GM23338 (cell line): ENCODE measurements at regions not wholly inside any gene's neighbourhood (a gene's known extent, or its start where the extent isn't known, plus 50 kb on each side); places are given as distances from the start of the nearest gene placed in this dataset.

ENCODE experiments used
- ATAC-seq: fragments of 200-7000 bp; cut with Tn5 transposase; 3 replicates; pipeline ENCODE4 v1.9.1; 2020
- DNase-seq: peaks from one replicate; pipeline ENCODE4 v3.0.0-alpha.2; 2015; ENCODE audit warnings: low spot score
- H2AFZ ChIP-seq: fragments of 200-600 bp; sonication (generic); 2 replicates; pipeline ENCODE4 v1.8.0; 2016; ENCODE audit warnings: antibody characterized with exemption, mild to moderate bottlenecking, moderate library complexity
- H3F3A ChIP-seq: fragments of 200-600 bp; sonication (generic); replicated peaks from 2 replicates; pipeline ENCODE4 v1.8.0; 2017; ENCODE audit warnings: antibody characterized with exemption, mixed run types, low read depth
- H3K27ac ChIP-seq: fragments of 200-600 bp; sonication (generic); 2 replicates; pipeline ENCODE4 v1.6.1; 2016; ENCODE audit warnings: low read depth
- H3K27me3 ChIP-seq: fragments of 200-600 bp; sonication (generic); 2 replicates; pipeline ENCODE4 v1.8.0; 2016; ENCODE audit warnings: mild to moderate bottlenecking, mixed run types, moderate library complexity; ENCODE audit not compliant: insufficient read depth
- H3K36me3 ChIP-seq: fragments of 200-600 bp; sonication (generic); 2 replicates; pipeline ENCODE4 v1.8.0; 2016; ENCODE audit warnings: mild to moderate bottlenecking; ENCODE audit not compliant: insufficient read depth
- H3K4me1 ChIP-seq: fragments of 200-600 bp; sonication (generic); 2 replicates; pipeline ENCODE4 v1.8.0; 2016; ENCODE audit warnings: mild to moderate bottlenecking, moderate library complexity; ENCODE audit not compliant: insufficient read depth
- H3K4me2 ChIP-seq: fragments of 200-600 bp; sonication (generic); 2 replicates; pipeline ENCODE4 v1.7.1; 2017; ENCODE audit warnings: mixed run types
- H3K4me3 ChIP-seq: fragments of 200-600 bp; sonication (generic); 2 replicates; pipeline ENCODE4 v1.6.1; 2016; ENCODE audit warnings: mixed run types
- H3K79me2 ChIP-seq: fragments of 200-600 bp; sonication (generic); replicated peaks from 2 replicates; pipeline ENCODE4 v1.8.0; 2017; ENCODE audit warnings: mild to moderate bottlenecking; ENCODE audit not compliant: insufficient read depth
- H3K9me2 ChIP-seq: fragments of 200-600 bp; sonication (generic); 2 replicates; pipeline ENCODE4 v1.8.0; 2017; ENCODE audit not compliant: insufficient read depth
- H4K20me1 ChIP-seq: fragments of 200-600 bp; sonication (generic); replicated peaks from 2 replicates; pipeline ENCODE4 v1.8.0; 2017; ENCODE audit warnings: mild to moderate bottlenecking; ENCODE audit not compliant: insufficient read depth
- H3K27ac Mint-ChIP-seq: 2 replicates; pipeline ENCODE4 v1.8.0; 2020; ENCODE audit warnings: inconsistent platforms, mild to moderate bottlenecking, moderate library complexity, mixed read lengths
- H3K27me3 Mint-ChIP-seq: 3 replicates; pipeline ENCODE4 v1.8.0; 2022; ENCODE audit warnings: low read depth, mild to moderate bottlenecking, moderate library complexity, mixed read lengths, inconsistent platforms; ENCODE audit not compliant: insufficient read depth, poor library complexity
- H3K36me3 Mint-ChIP-seq: 3 replicates; pipeline ENCODE4 v1.8.0; 2021; ENCODE audit warnings: low read depth, mild to moderate bottlenecking, inconsistent platforms, moderate library complexity, mixed read lengths
- H3K4me1 Mint-ChIP-seq: 3 replicates; pipeline ENCODE4 v1.8.0; 2020; ENCODE audit warnings: mild to moderate bottlenecking, inconsistent platforms, mixed read lengths
- H3K4me3 Mint-ChIP-seq: 3 replicates; pipeline ENCODE4 v1.8.0; 2021; ENCODE audit warnings: moderate library complexity, mild to moderate bottlenecking, inconsistent platforms, mixed read lengths
- H3K9me3 Mint-ChIP-seq: 3 replicates; pipeline ENCODE4 v1.8.0; 2020; ENCODE audit warnings: moderate library complexity, mild to moderate bottlenecking, inconsistent platforms, mixed read lengths
- CREB1 ChIP-seq: fragments of 250-450 bp; sonication (Bioruptor Pico); IDR thresholded peaks from 2 replicates; pipeline ENCODE4 v1.5.0; 2020; ENCODE audit warnings: low read depth, mild to moderate bottlenecking, moderate library complexity
- EZH2 ChIP-seq: fragments of 200-600 bp; sonication (generic); IDR thresholded peaks from one replicate; pipeline ENCODE4 v1.8.0; 2017; ENCODE audit warnings: antibody characterized with exemption, mild to moderate bottlenecking, low read depth; ENCODE audit not compliant: unreplicated experiment
- EZH2phosphoT487 ChIP-seq: fragments of 200-600 bp; sonication (generic); IDR thresholded peaks from one replicate; pipeline ENCODE4 v1.8.1; 2018; ENCODE audit warnings: antibody characterized with exemption; ENCODE audit not compliant: unreplicated experiment
- JUNB ChIP-seq: IDR thresholded peaks from one replicate; pipeline ENCODE4 v1.6.1; 2016; ENCODE audit warnings: antibody characterized with exemption; ENCODE audit not compliant: unreplicated experiment
- NANOG ChIP-seq: IDR thresholded peaks from 2 replicates; pipeline ENCODE4 v1.6.1; 2016; ENCODE audit warnings: antibody characterized with exemption, borderline replicate concordance
- POLR2AphosphoS5 ChIP-seq: IDR thresholded peaks from 2 replicates; pipeline ENCODE4 v1.6.1; 2016; ENCODE audit warnings: antibody characterized with exemption, low read depth
- STAT1 ChIP-seq: IDR thresholded peaks from one replicate; pipeline ENCODE4 v1.6.1; 2016; ENCODE audit warnings: antibody characterized with exemption; ENCODE audit not compliant: unreplicated experiment
- ZNF114 ChIP-seq: fragments of 250-450 bp; sonication (Bioruptor Pico); IDR thresholded peaks from 2 replicates; pipeline ENCODE4 v1.5.0; 2020; ENCODE audit warnings: mild to moderate bottlenecking, moderate library complexity
- ZNF331 ChIP-seq: fragments of 250-450 bp; sonication (Bioruptor Pico); IDR thresholded peaks from 2 replicates; pipeline ENCODE4 v1.5.0; 2020; ENCODE audit warnings: low read depth, mild to moderate bottlenecking, moderate library complexity
- TF ChIP-seq, protein P1 (sequence below): IDR thresholded peaks from 2 replicates; pipeline ENCODE4 v1.6.1; 2016; ENCODE audit warnings: antibody characterized with exemption
- TF ChIP-seq, protein P2 (sequence below): fragments of 250-450 bp; sonication (Bioruptor Pico); IDR thresholded peaks from 2 replicates; pipeline ENCODE4 v1.5.0; 2020; ENCODE audit warnings: mild to moderate bottlenecking, moderate library complexity
- TF ChIP-seq, protein P3 (sequence below), 2 experiments: fragments of 200-600 bp in 1 of 2; sonication (generic) in 1 of 2; conservative IDR thresholded peaks; 2 replicates each; pipeline versions ENCODE4 v1.5.1 to v1.6.1; 2016 to 2017; ENCODE audit warnings: antibody characterized with exemption in 2 of 2, low read depth in 2 of 2, mild to moderate bottlenecking in 2 of 2, moderate library complexity in 1 of 2
- TF ChIP-seq, protein P4 (sequence below): IDR thresholded peaks from one replicate; pipeline ENCODE4 v1.6.1; 2018; ENCODE audit warnings: antibody characterized with exemption; ENCODE audit not compliant: unreplicated experiment

DNA sequence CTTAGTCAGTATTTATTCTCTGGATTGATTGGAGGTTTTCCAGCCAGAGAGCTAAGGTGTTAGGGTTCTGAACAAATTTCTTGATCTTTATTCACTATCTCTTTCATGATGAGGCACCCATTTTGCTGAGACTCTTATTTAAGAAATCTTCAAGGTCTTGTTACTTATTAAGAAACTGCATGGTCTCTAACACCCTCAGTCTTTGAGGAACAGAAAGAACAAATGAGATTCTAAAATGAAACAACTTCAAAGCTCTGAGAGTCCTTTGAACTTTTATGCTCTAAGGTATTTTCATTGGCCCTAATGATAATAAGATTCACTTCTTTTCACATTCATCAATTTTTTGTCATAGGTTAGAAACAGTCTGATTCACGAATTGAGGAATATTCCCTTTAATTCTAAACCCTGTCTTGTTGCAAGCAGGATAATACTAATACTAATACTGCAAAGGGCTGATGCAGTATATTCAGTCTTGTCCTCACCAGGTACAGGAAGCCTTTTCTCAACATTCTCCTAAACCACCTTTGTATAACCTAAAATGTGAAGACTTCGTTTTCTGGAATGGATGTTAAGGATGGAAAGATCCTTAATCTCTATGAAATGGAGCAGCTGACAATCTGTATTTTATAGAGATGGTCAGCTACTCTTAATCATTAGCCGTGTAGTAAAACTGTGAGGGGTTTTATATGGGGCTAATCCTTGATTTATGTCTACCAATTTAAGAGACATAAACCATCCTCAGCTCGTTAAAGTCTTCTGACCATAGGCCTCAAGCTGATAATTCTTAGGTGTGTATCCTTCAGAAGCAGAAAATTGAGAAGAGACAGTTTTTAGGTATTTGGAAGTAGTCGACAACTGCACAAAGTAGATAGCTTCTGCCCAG, 198.3 kb downstream of the OTOL1 start:
- Mint-ChIP-seq H3K27me3 (no peaks in the 10 kb centered on the region), H3K4me3 (no peak overlapping the region), H3K9me3 (no peaks in the 10 kb centered on the region), H3K4me1 (peaks cover 5% of the 10 kb centered on the region; the same call in 2 of the 3 replicates), H3K36me3 (no peaks in the 10 kb centered on the region), H3K27ac (no peak overlapping the region)
- Histone ChIP-seq H3K36me3 (no peaks in the 10 kb centered on the region), H4K20me1 (no peaks in the 10 kb centered on the region), H3K9me2 (no peaks in the 10 kb centered on the region), H3K4me2 (no peak overlapping the region), H3K4me1 (peaks cover 6% of the 10 kb centered on the region; the same call in 1 of the 2 replicates), H3K27ac (no peak overlapping the region), H3F3A (no peaks in the 10 kb centered on the region), H3K79me2 (no peaks in the 10 kb centered on the region), H2AFZ (no peak overlapping the region), H3K27me3 (no peaks in the 10 kb centered on the region), H3K4me3 (no peak overlapping the region)
- TF ChIP-seq EZH2phosphoT487 = no peak
- no peak for TF ChIP-seq ZNF114 (CRISPR knock-in tag)
- TF ChIP-seq, protein P1, sequence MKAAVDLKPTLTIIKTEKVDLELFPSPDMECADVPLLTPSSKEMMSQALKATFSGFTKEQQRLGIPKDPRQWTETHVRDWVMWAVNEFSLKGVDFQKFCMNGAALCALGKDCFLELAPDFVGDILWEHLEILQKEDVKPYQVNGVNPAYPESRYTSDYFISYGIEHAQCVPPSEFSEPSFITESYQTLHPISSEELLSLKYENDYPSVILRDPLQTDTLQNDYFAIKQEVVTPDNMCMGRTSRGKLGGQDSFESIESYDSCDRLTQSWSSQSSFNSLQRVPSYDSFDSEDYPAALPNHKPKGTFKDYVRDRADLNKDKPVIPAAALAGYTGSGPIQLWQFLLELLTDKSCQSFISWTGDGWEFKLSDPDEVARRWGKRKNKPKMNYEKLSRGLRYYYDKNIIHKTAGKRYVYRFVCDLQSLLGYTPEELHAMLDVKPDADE = no peak
- TF ChIP-seq EZH2 = no peak
- no peak for TF ChIP-seq NANOG
- TF ChIP-seq, protein P2, sequence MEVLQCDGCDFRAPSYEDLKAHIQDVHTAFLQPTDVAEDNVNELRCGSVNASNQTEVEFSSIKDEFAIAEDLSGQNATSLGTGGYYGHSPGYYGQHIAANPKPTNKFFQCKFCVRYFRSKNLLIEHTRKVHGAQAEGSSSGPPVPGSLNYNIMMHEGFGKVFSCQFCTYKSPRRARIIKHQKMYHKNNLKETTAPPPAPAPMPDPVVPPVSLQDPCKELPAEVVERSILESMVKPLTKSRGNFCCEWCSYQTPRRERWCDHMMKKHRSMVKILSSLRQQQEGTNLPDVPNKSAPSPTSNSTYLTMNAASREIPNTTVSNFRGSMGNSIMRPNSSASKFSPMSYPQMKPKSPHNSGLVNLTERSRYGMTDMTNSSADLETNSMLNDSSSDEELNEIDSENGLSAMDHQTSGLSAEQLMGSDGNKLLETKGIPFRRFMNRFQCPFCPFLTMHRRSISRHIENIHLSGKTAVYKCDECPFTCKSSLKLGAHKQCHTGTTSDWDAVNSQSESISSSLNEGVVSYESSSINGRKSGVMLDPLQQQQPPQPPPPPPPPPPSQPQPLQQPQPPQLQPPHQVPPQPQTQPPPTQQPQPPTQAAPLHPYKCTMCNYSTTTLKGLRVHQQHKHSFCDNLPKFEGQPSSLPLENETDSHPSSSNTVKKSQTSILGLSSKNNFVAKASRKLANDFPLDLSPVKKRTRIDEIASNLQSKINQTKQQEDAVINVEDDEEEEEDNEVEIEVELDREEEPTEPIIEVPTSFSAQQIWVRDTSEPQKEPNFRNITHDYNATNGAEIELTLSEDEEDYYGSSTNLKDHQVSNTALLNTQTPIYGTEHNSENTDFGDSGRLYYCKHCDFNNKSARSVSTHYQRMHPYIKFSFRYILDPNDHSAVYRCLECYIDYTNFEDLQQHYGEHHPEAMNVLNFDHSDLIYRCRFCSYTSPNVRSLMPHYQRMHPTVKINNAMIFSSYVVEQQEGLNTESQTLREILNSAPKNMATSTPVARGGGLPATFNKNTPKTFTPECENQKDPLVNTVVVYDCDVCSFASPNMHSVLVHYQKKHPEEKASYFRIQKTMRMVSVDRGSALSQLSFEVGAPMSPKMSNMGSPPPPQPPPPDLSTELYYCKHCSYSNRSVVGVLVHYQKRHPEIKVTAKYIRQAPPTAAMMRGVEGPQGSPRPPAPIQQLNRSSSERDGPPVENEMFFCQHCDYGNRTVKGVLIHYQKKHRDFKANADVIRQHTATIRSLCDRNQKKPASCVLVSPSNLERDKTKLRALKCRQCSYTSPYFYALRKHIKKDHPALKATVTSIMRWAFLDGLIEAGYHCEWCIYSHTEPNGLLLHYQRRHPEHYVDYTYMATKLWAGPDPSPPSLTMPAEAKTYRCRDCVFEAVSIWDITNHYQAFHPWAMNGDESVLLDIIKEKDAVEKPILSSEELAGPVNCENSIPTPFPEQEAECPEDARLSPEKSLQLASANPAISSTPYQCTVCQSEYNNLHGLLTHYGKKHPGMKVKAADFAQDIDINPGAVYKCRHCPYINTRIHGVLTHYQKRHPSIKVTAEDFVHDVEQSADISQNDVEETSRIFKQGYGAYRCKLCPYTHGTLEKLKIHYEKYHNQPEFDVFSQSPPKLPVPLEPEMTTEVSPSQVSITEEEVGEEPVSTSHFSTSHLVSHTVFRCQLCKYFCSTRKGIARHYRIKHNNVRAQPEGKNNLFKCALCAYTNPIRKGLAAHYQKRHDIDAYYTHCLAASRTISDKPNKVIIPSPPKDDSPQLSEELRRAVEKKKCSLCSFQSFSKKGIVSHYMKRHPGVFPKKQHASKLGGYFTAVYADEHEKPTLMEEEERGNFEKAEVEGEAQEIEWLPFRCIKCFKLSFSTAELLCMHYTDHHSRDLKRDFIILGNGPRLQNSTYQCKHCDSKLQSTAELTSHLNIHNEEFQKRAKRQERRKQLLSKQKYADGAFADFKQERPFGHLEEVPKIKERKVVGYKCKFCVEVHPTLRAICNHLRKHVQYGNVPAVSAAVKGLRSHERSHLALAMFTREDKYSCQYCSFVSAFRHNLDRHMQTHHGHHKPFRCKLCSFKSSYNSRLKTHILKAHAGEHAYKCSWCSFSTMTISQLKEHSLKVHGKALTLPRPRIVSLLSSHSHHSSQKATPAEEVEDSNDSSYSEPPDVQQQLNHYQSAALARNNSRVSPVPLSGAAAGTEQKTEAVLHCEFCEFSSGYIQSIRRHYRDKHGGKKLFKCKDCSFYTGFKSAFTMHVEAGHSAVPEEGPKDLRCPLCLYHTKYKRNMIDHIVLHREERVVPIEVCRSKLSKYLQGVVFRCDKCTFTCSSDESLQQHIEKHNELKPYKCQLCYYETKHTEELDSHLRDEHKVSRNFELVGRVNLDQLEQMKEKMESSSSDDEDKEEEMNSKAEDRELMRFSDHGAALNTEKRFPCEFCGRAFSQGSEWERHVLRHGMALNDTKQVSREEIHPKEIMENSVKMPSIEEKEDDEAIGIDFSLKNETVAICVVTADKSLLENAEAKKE (CRISPR knock-in tag) = no peak
- no peak for TF ChIP-seq POLR2AphosphoS5
- TF ChIP-seq ZNF331 (CRISPR knock-in tag) = no peak
- TF ChIP-seq, protein P3, sequence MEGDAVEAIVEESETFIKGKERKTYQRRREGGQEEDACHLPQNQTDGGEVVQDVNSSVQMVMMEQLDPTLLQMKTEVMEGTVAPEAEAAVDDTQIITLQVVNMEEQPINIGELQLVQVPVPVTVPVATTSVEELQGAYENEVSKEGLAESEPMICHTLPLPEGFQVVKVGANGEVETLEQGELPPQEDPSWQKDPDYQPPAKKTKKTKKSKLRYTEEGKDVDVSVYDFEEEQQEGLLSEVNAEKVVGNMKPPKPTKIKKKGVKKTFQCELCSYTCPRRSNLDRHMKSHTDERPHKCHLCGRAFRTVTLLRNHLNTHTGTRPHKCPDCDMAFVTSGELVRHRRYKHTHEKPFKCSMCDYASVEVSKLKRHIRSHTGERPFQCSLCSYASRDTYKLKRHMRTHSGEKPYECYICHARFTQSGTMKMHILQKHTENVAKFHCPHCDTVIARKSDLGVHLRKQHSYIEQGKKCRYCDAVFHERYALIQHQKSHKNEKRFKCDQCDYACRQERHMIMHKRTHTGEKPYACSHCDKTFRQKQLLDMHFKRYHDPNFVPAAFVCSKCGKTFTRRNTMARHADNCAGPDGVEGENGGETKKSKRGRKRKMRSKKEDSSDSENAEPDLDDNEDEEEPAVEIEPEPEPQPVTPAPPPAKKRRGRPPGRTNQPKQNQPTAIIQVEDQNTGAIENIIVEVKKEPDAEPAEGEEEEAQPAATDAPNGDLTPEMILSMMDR (conservative IDR thresholded peaks at IDR 0.05; ENCODE audit: low read depth in 2 of 2) = no peak
- TF ChIP-seq, protein P4, sequence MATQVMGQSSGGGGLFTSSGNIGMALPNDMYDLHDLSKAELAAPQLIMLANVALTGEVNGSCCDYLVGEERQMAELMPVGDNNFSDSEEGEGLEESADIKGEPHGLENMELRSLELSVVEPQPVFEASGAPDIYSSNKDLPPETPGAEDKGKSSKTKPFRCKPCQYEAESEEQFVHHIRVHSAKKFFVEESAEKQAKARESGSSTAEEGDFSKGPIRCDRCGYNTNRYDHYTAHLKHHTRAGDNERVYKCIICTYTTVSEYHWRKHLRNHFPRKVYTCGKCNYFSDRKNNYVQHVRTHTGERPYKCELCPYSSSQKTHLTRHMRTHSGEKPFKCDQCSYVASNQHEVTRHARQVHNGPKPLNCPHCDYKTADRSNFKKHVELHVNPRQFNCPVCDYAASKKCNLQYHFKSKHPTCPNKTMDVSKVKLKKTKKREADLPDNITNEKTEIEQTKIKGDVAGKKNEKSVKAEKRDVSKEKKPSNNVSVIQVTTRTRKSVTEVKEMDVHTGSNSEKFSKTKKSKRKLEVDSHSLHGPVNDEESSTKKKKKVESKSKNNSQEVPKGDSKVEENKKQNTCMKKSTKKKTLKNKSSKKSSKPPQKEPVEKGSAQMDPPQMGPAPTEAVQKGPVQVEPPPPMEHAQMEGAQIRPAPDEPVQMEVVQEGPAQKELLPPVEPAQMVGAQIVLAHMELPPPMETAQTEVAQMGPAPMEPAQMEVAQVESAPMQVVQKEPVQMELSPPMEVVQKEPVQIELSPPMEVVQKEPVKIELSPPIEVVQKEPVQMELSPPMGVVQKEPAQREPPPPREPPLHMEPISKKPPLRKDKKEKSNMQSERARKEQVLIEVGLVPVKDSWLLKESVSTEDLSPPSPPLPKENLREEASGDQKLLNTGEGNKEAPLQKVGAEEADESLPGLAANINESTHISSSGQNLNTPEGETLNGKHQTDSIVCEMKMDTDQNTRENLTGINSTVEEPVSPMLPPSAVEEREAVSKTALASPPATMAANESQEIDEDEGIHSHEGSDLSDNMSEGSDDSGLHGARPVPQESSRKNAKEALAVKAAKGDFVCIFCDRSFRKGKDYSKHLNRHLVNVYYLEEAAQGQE = no peak
- TF ChIP-seq STAT1 = no peak
- TF ChIP-seq JUNB = no peak
- TF ChIP-seq CREB1 (CRISPR knock-in tag) = no peak
- ATAC-seq = no peak
- DNase-seq = no peak
